ENCODE measurements at regions not wholly inside any gene's neighbourhood (a gene's known extent, or its start where the extent isn't known, plus 50 kb on each side); places are given as distances from the start of the nearest gene placed in this dataset.

GRCh38 chr2:137824501-137824900, 139.8 kb upstream of the HNMT start:
- no peak for TF ChIP-seq CTCF (IDR thresholded peaks at IDR 0.05; ENCODE audit: insufficient read depth, low read length, missing control alignments)
- DNase-seq (ENCODE audit: low read depth, low spot score) = no peak
- ChIA-PET CTCF (interaction anchor here (1.3 kb wide), 1 partner anchor 14 kb away, joined by 3 read pairs; no protein-coding TSS in a partner anchor), POLR2A (no interaction called here)
- no peak overlapping the region for H3K4me3 ChIP-seq (ENCODE audit: low read depth, low read length)

GRCh38 chr2:137826373-137827372, 137.6 kb upstream of the HNMT start:
- DNase-seq (ENCODE audit: low read depth, low spot score) = no peak
- POLR2A ChIA-PET = no interaction called here
- CTCF ChIA-PET = interaction anchor here (1.3 kb wide), 1 partner anchor 1403 kb away, joined by 3 read pairs; no protein-coding TSS in a partner anchor
- TF ChIP-seq CTCF (IDR thresholded peaks at IDR 0.05; ENCODE audit: insufficient read depth, low read length, missing control alignments) = no peak
- H3K4me3 ChIP-seq (ENCODE audit: low read depth, low read length) = no peak overlapping the region

- ChIA-PET CTCF (no interaction called here), POLR2A (no interaction called here)
- DNase-seq (ENCODE audit: low read depth, low spot score) = no peak
- no peak overlapping the region for H3K4me3 ChIP-seq (ENCODE audit: low read depth, low read length)
- TF ChIP-seq CTCF (IDR thresholded peaks at IDR 0.05; ENCODE audit: insufficient read depth, low read length, missing control alignments) = no peak
These were observed 135.6 kb upstream of the HNMT start for GRCh38 chr2:137828624-137829023.

- POLR2A ChIA-PET = no interaction called here
- CTCF ChIA-PET = interaction anchor here (1.7 kb wide), 1 partner anchor 9 kb away, joined by 6 read pairs; no protein-coding TSS in a partner anchor
- no peak overlapping the region for H3K4me3 ChIP-seq (ENCODE audit: low read depth, low read length)
- TF ChIP-seq CTCF (IDR thresholded peaks at IDR 0.05; ENCODE audit: insufficient read depth, low read length, missing control alignments) = no peak
- DNase-seq (ENCODE audit: low read depth, low spot score) = no peak
These were observed 135.0 kb upstream of the HNMT start for GRCh38 chr2:137829251-137829650.

GRCh38 chr2:137834760-137835379, 129.4 kb upstream of the HNMT start:
- TF ChIP-seq CTCF (IDR thresholded peaks at IDR 0.05; ENCODE audit: insufficient read depth, low read length, missing control alignments) = no peak
- no peak for DNase-seq (ENCODE audit: low read depth, low spot score)
- no peak overlapping the region for H3K4me3 ChIP-seq (ENCODE audit: low read depth, low read length)
- ChIA-PET POLR2A (no interaction called here), CTCF (interaction anchor here (1.1 to 3.2 kb wide), 2 partner anchors 1411 to 1921 kb away, joined by 4 to 11 read pairs; no protein-coding TSS in a partner anchor)

- no peak for DNase-seq (ENCODE audit: low read depth, low spot score)
- ChIA-PET POLR2A (no interaction called here), CTCF (interaction anchor here (2.7 kb wide), 1 partner anchor 1413 kb away, joined by 34 read pairs; no protein-coding TSS in a partner anchor)
These were observed 127.6 kb upstream of the HNMT start for GRCh38 chr2:137836671-137837070.

More at GRCh38 chr2:137836671-137837070, 127.6 kb upstream of the HNMT start:
- no peak overlapping the region for H3K4me3 ChIP-seq (ENCODE audit: low read depth, low read length)
- TF ChIP-seq CTCF (IDR thresholded peaks at IDR 0.05; ENCODE audit: insufficient read depth, low read length, missing control alignments) = no peak

Data from AG04449 (cell line).